ENCODE measurements at regions not wholly inside any gene's neighbourhood (a gene's known extent, or its start where the extent isn't known, plus 50 kb on each side); places are given as distances from the start of the nearest gene placed in this dataset.

GRCh38 chr2:117674172-117674571 is 140.3 kb upstream of the DDX18 start:
- Mint-ChIP-seq H3K36me3 (ENCODE audit: low read depth) (no peaks in the 10 kb centered on the region), H3K27ac (no peak overlapping the region), H3K27me3 (no peaks in the 10 kb centered on the region), H3K4me3 (no peak overlapping the region), H3K9me3 (no peaks in the 10 kb centered on the region), H3K4me1 (no peaks in the 10 kb centered on the region)
- ATAC-seq (no peak), DNase-seq (no peak)

GRCh38 chr2:117679952-117680351 is 134.5 kb upstream of the DDX18 start:
- ATAC-seq (no peak), DNase-seq (no peak)
- Mint-ChIP-seq H3K9me3 (no peaks in the 10 kb centered on the region), H3K36me3 (ENCODE audit: low read depth) (no peaks in the 10 kb centered on the region), H3K4me3 (no peak overlapping the region), H3K27ac (no peak overlapping the region), H3K4me1 (no peaks in the 10 kb centered on the region), H3K27me3 (no peaks in the 10 kb centered on the region)

- H3K9me3 Mint-ChIP-seq: no peaks in the 10 kb centered on the region
- ATAC-seq (no peak), DNase-seq (no peak)
- H3K27ac Mint-ChIP-seq: no peak overlapping the region
- H3K36me3 Mint-ChIP-seq (ENCODE audit: low read depth): no peaks in the 10 kb centered on the region
- H3K4me1 Mint-ChIP-seq: no peaks in the 10 kb centered on the region
- no peak overlapping the region for H3K4me3 Mint-ChIP-seq
- peaks cover 2% of the 10 kb centered on the region for H3K27me3 Mint-ChIP-seq
Measured at GRCh38 chr2:117684919-117685318, 129.6 kb upstream of the DDX18 start.

- peaks cover 2% of the 10 kb centered on the region for H3K27me3 Mint-ChIP-seq
- H3K27ac Mint-ChIP-seq: no peak overlapping the region
- no peaks in the 10 kb centered on the region for H3K9me3 Mint-ChIP-seq
- no peak overlapping the region for H3K4me3 Mint-ChIP-seq
- no peaks in the 10 kb centered on the region for H3K36me3 Mint-ChIP-seq (ENCODE audit: low read depth)
- no peaks in the 10 kb centered on the region for H3K4me1 Mint-ChIP-seq
- no peak for ATAC-seq
- no peak for DNase-seq
Measured at GRCh38 chr2:117686699-117687098, 127.8 kb upstream of the DDX18 start.

GRCh38 chr2:117691595-117691994 is 122.9 kb upstream of the DDX18 start:
- Mint-ChIP-seq H3K27me3 (no peaks in the 10 kb centered on the region), H3K27ac (no peak overlapping the region), H3K4me1 (no peaks in the 10 kb centered on the region), H3K9me3 (no peaks in the 10 kb centered on the region), H3K36me3 (ENCODE audit: low read depth) (no peaks in the 10 kb centered on the region), H3K4me3 (no peak overlapping the region)
- DNase-seq (no peak), ATAC-seq (no peak)

- no peaks in the 10 kb centered on the region for H3K9me3 Mint-ChIP-seq
- no peak overlapping the region for H3K27ac Mint-ChIP-seq
- H3K4me1 Mint-ChIP-seq: no peaks in the 10 kb centered on the region
- DNase-seq (no peak), ATAC-seq (no peak)
- no peak overlapping the region for H3K4me3 Mint-ChIP-seq
- H3K27me3 Mint-ChIP-seq: no peaks in the 10 kb centered on the region
- no peaks in the 10 kb centered on the region for H3K36me3 Mint-ChIP-seq (ENCODE audit: low read depth)
Measured at GRCh38 chr2:117692001-117692763, 122.3 kb upstream of the DDX18 start.

- Mint-ChIP-seq H3K9me3 (no peaks in the 10 kb centered on the region), H3K27me3 (no peaks in the 10 kb centered on the region), H3K4me3 (no peak overlapping the region), H3K4me1 (no peaks in the 10 kb centered on the region), H3K36me3 (ENCODE audit: low read depth) (no peaks in the 10 kb centered on the region), H3K27ac (no peak overlapping the region)
- DNase-seq (no peak), ATAC-seq (no peak)
Measured at GRCh38 chr2:117693154-117693553, 121.3 kb upstream of the DDX18 start.

GRCh38 chr2:117693651-117694050 is 120.8 kb upstream of the DDX18 start:
- H3K4me3 Mint-ChIP-seq: no peak overlapping the region
- H3K4me1 Mint-ChIP-seq: no peaks in the 10 kb centered on the region
- H3K27me3 Mint-ChIP-seq: no peaks in the 10 kb centered on the region
- H3K36me3 Mint-ChIP-seq (ENCODE audit: low read depth): no peaks in the 10 kb centered on the region
- ATAC-seq (no peak), DNase-seq (no peak)
- no peak overlapping the region for H3K27ac Mint-ChIP-seq
- no peaks in the 10 kb centered on the region for H3K9me3 Mint-ChIP-seq

GRCh38 chr2:117698287-117698686 is 116.2 kb upstream of the DDX18 start:
- Mint-ChIP-seq H3K4me1 (no peaks in the 10 kb centered on the region), H3K27ac (no peak overlapping the region), H3K27me3 (no peaks in the 10 kb centered on the region), H3K36me3 (ENCODE audit: low read depth) (no peaks in the 10 kb centered on the region), H3K9me3 (no peaks in the 10 kb centered on the region), H3K4me3 (no peak overlapping the region)
- DNase-seq (no peak), ATAC-seq (no peak)

GRCh38 chr2:117698819-117699218 is 115.7 kb upstream of the DDX18 start:
- H3K4me1 Mint-ChIP-seq: no peaks in the 10 kb centered on the region
- DNase-seq (no peak), ATAC-seq (no peak)
- no peak overlapping the region for H3K27ac Mint-ChIP-seq
- no peak overlapping the region for H3K4me3 Mint-ChIP-seq
- no peaks in the 10 kb centered on the region for H3K36me3 Mint-ChIP-seq (ENCODE audit: low read depth)
- no peaks in the 10 kb centered on the region for H3K9me3 Mint-ChIP-seq
- no peaks in the 10 kb centered on the region for H3K27me3 Mint-ChIP-seq

GRCh38 chr2:117700471-117700870 is 114.0 kb upstream of the DDX18 start:
- Mint-ChIP-seq H3K27ac (no peak overlapping the region), H3K36me3 (ENCODE audit: low read depth) (no peaks in the 10 kb centered on the region), H3K9me3 (no peaks in the 10 kb centered on the region), H3K4me3 (no peak overlapping the region), H3K4me1 (no peaks in the 10 kb centered on the region), H3K27me3 (no peaks in the 10 kb centered on the region)
- DNase-seq: no peak
- ATAC-seq: no peak

- ATAC-seq: no peak
Measured at GRCh38 chr2:117701365-117701764, 113.1 kb upstream of the DDX18 start.

GRCh38 chr2:117702098-117702497 is 112.4 kb upstream of the DDX18 start:
- Mint-ChIP-seq H3K4me3 (no peak overlapping the region), H3K36me3 (ENCODE audit: low read depth) (no peaks in the 10 kb centered on the region), H3K9me3 (no peaks in the 10 kb centered on the region), H3K27ac (no peak overlapping the region), H3K27me3 (no peaks in the 10 kb centered on the region), H3K4me1 (no peaks in the 10 kb centered on the region)
- ATAC-seq (no peak), DNase-seq (no peak)

More at GRCh38 chr2:117701365-117701764, 113.1 kb upstream of the DDX18 start:
- no peaks in the 10 kb centered on the region for H3K4me1 Mint-ChIP-seq
- no peak overlapping the region for H3K4me3 Mint-ChIP-seq
- H3K9me3 Mint-ChIP-seq: no peaks in the 10 kb centered on the region
- no peaks in the 10 kb centered on the region for H3K36me3 Mint-ChIP-seq (ENCODE audit: low read depth)
- H3K27me3 Mint-ChIP-seq: no peaks in the 10 kb centered on the region
- H3K27ac Mint-ChIP-seq: no peak overlapping the region
- no peak for DNase-seq

- ATAC-seq (no peak), DNase-seq (no peak)
- H3K36me3 Mint-ChIP-seq (ENCODE audit: low read depth): no peaks in the 10 kb centered on the region
- H3K4me1 Mint-ChIP-seq: no peaks in the 10 kb centered on the region
- no peaks in the 10 kb centered on the region for H3K9me3 Mint-ChIP-seq
- no peaks in the 10 kb centered on the region for H3K27me3 Mint-ChIP-seq
- H3K27ac Mint-ChIP-seq: no peak overlapping the region
- no peak overlapping the region for H3K4me3 Mint-ChIP-seq
Measured at GRCh38 chr2:117703858-117704257, 110.6 kb upstream of the DDX18 start.

- Mint-ChIP-seq H3K27me3 (no peaks in the 10 kb centered on the region), H3K4me3 (no peak overlapping the region), H3K4me1 (no peaks in the 10 kb centered on the region), H3K9me3 (no peaks in the 10 kb centered on the region), H3K27ac (no peak overlapping the region), H3K36me3 (ENCODE audit: low read depth) (no peaks in the 10 kb centered on the region)
- ATAC-seq (no peak), DNase-seq (no peak)
Measured at GRCh38 chr2:117704818-117705217, 109.7 kb upstream of the DDX18 start.

- H3K4me3 Mint-ChIP-seq: no peak overlapping the region
- H3K36me3 Mint-ChIP-seq (ENCODE audit: low read depth): no peaks in the 10 kb centered on the region
- H3K9me3 Mint-ChIP-seq: no peaks in the 10 kb centered on the region
- ATAC-seq (no peak), DNase-seq (no peak)
- peaks cover 1% of the 10 kb centered on the region for H3K27me3 Mint-ChIP-seq
- no peak overlapping the region for H3K27ac Mint-ChIP-seq
- H3K4me1 Mint-ChIP-seq: no peaks in the 10 kb centered on the region
Measured at GRCh38 chr2:117707874-117708273, 106.6 kb upstream of the DDX18 start.
